Lower leg skin (tissue), 4 donors: ENCODE measurements at regions not wholly inside any gene's neighbourhood (a gene's known extent, or its start where the extent isn't known, plus 50 kb on each side); places are given as distances from the start of the nearest gene placed in this dataset.
"Not testable (repeated sequence)": the region's sequence is repeated elsewhere in the genome, so short reads cannot be mapped to it uniquely, and the experiment has no call there.

ENCODE experiments used
- DNase-seq, 2 donors: peaks; one replicate each; pipeline ENCODE4 v3.0.0-alpha.2; 2019; ENCODE audit warnings: low spot score in 2 of 2
- H3K4me3 ChIP-seq: fragments of 200-600 bp; sonication (generic); 2 replicates; pipeline ENCODE4 v1.5.1; 2017; ENCODE audit warnings: mild to moderate bottlenecking, low read depth; ENCODE audit not compliant: poor library complexity, severe bottlenecking
- CTCF ChIP-seq, 3 donors: fragments of 450-650 bp; IDR thresholded peaks; one replicate each; pipeline ENCODE4 v1.5.1; 2016; ENCODE audit warnings: antibody characterized with exemption in 3 of 3, mild to moderate bottlenecking in 3 of 3, moderate library complexity in 2 of 3
- POLR2A ChIP-seq, 2 donors: fragments of 450-650 bp; IDR thresholded peaks; one replicate each; pipeline ENCODE4 v1.6.1; 2016 to 2017; ENCODE audit warnings: antibody characterized with exemption in 2 of 2, mild to moderate bottlenecking in 1 of 2, moderate library complexity in 1 of 2
- WGBS, 2 donors: methylation state at CpG; one replicate each; pipeline ENCODE4 v1.1.5; 2018; 5-methylcytosine and 5-hydroxymethylcytosine counted together
- intact Hi-C: fragments of 100-400 bp; cut with DNase I; formaldehyde crosslinking; loops from one replicate; pipeline ENCODE4 v1.15.0; 2023; ENCODE audit warnings: low total_unique reads

DNA sequence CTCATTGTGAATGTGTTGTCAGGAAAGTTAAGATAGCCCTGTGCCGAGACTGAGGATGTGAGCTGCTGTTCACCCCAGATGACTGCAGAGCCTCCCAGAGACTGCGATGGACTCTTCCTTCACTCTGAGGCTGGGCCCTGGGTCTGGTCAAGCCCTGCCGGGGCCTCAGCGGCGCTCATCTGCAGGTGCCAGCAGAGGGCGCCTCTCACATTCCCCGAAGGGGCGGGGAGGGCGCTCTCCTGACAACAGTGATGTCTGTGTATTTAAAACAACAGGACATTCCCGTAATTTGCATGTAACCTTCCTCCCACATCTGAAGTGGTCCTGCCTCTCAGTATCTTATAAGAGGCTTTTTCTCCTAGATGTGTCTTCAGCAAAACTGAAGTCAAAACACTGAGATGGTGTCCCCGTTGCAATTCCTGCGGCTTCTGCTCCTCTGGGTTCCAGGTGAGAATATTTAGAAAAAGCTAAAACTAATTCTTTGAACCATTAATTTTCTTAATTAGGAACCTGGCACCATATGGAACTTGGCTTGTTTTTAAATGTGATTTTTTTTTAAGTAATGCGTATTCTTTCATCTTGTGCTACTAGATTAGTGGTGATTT, 1377.9 kb downstream of the RPIA start:
- H3K4me3 ChIP-seq = no peak overlapping the region
- TF ChIP-seq CTCF (IDR thresholded peaks at IDR 0.05) (no peak), POLR2A (IDR thresholded peaks at IDR 0.05) (no peak)
- no peak for DNase-seq
- 34 to 43% methylated on average over 13 of the region's 13 CpGs for WGBS, 2 donors
- intact Hi-C loops = no loop called here

GRCh38 chr2:90076311-90076710, 1384.8 kb downstream of the RPIA start:
- intact Hi-C loops = no loop called here
- 64 to 68% methylated on average over 3 of the region's 3 CpGs for WGBS, 2 donors
- TF ChIP-seq CTCF (IDR thresholded peaks at IDR 0.05) = no peak
- TF ChIP-seq POLR2A (IDR thresholded peaks at IDR 0.05) = no peak

DNA sequence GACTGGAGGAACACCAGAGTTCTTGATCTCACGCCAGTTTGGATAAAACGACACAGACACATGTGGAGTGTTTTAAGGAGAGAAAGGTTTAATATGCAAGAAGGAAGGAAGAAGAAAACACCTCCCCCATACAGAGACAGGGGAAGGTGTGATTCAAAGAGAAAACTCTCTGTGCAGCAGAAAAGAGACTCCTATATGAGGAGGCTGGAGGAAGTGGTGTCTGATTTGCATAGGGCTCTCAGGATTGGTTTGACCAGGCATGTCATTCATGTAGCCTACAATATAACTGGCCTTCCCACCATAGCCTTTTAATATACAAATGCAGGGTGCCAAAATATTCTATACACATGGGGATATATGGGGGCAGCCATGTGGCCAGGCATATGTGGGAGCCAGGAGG, 1386.5 kb downstream of the RPIA start:
- H3K4me3 ChIP-seq = no peak overlapping the region
- intact Hi-C loops = no loop called here
- no peak for DNase-seq
- 58 to 67% methylated on average over 2 of the region's 2 CpGs for WGBS, 2 donors
- no peak for TF ChIP-seq CTCF (IDR thresholded peaks at IDR 0.05)
- TF ChIP-seq POLR2A (IDR thresholded peaks at IDR 0.05) = no peak

More at GRCh38 chr2:90076311-90076710, 1384.8 kb downstream of the RPIA start:
- H3K4me3 ChIP-seq = no peak overlapping the region
- no peak for DNase-seq

DNA sequence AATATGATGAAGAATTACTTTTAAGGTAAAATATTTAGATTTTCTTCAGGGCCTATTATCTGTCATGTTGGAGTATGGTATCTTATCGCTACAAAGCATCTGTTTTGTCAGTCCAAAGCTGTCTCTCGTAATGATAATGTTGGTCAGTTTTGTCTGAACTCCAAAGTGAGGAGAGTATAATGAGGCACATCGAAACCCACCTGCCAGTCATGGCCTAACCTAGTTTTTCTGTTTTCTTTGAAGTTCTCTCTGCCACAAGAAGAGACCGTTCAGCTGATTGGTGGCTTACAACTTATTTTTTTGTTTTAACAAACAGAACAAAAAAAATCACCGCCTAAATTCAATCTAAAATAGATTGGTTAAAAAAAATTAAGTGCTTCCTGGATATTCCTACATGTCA, 1387.9 kb downstream of the RPIA start:
- TF ChIP-seq CTCF (IDR thresholded peaks at IDR 0.05) (no peak), POLR2A (IDR thresholded peaks at IDR 0.05) (no peak)
- DNase-seq = no peak
- intact Hi-C loops = no loop called here
- H3K4me3 ChIP-seq = no peak overlapping the region
- WGBS, 2 donors = 71 to 72% methylated on average over 5 of the region's 5 CpGs

GRCh38 chr2:90087792-90088191, 1396.3 kb downstream of the RPIA start:
- H3K4me3 ChIP-seq, intact Hi-C loops, DNase-seq: not testable (repeated sequence)
- 16 to 25% methylated on average over 2 of the region's 2 CpGs for WGBS, 2 donors

DNA sequence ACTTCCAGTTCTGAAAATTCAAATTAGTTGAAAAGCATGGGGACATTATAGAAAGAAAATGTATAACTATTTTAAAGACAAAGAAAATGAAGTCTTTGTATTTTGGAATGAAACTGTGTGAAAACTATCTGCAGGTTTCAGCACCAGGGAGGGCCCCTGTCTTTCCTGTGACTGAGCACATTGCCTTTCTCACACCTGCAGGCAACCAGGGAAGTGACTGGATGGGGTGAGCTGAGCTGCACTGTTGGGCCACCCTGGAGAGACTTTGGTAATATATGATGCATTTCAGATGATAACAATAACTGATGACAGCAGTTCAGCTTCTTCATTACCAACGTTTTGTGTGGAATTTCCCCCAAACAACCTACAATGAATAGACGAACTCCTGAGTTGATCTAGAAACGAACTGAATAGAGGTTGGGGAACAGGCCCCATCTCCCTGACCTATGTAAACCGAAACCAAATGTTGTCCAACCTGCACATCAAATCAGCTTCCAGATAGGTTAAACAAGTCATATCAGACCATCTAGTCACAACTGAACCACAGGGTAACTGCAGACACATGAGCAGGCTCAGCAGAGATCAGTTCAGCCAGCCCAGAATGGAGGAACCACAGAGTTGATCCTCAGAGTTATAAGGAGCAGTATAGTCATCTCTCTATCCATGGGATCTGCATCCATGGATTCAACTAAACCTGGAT, 1402.2 kb downstream of the RPIA start:
- 65% methylated on average over 3 of the region's 4 CpGs; no CpG with 5 or more reads in 1 of the 2 donors for WGBS, 2 donors
- DNase-seq, intact Hi-C loops, H3K4me3 ChIP-seq: not testable (repeated sequence)

GRCh38 chr2:90097617-90098016, 1406.1 kb downstream of the RPIA start:
- intact Hi-C loops, H3K4me3 ChIP-seq, DNase-seq: not testable (repeated sequence)
- WGBS, 2 donors = 56 to 69% methylated on average over 3 of the region's 4 CpGs

DNA sequence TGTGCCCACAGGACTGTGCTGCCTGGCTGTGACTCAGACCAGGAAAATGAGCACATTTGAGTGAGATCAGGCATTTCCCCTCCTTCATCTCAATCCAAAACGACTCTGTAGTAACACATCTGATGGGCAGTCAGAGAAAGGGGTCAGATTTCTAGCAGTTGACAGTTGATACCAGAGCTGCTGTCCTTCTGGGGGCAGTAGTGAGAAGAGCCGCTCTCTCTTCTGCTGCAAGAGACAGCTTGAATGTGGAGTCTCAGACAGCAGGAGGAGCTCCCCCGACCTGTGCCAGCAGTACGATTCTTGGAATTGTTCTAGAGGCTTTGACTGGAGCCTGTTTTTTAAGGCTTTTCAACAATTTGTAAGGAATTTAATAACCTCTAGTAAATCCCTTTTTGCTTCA, 1413.7 kb downstream of the RPIA start:
- intact Hi-C loops, H3K4me3 ChIP-seq, DNase-seq: not testable (repeated sequence)
- 18 to 31% methylated on average over 4 of the region's 4 CpGs for WGBS, 2 donors

GRCh38 chr2:90123409-90123808, 1431.9 kb downstream of the RPIA start:
- intact Hi-C loops, H3K4me3 ChIP-seq, DNase-seq: not testable (repeated sequence)
- 64 to 65% methylated on average over 3 to 4 of the region's 4 CpGs for WGBS, 2 donors

DNA sequence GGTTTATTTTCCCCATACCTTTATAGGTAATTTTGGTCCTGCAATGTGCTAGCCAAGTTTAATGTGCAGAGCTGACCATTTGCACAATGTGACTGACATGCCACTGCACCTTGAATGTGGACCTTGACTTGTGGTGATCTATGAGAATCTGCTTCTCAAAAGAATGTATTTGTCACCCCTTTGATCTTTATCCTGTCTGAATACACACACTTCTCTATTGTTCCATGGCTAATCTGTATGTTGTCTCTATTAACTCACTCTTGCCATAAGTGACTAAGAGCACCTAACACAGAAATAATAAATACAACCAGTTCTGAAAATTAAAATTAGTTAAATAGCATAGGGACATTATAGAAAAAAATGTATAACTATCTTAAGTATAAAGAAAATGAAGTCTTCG, 1447.6 kb downstream of the RPIA start:
- DNase-seq, intact Hi-C loops, H3K4me3 ChIP-seq: not testable (repeated sequence)
- WGBS, 2 donors = 93 to 100% methylated on average over 1 of the region's 1 CpG

- H3K4me3 ChIP-seq, DNase-seq, intact Hi-C loops: not testable (repeated sequence)
- 49 to 51% methylated on average over 5 of the region's 5 CpGs for WGBS, 2 donors
Observed at GRCh38 chr2:90141558-90141957, 1450.1 kb downstream of the RPIA start.
